Effector memory CD8-positive, alpha-beta T cell (primary cell): ENCODE measurements at regions not wholly inside any gene's neighbourhood (a gene's known extent, or its start where the extent isn't known, plus 50 kb on each side); places are given as distances from the start of the nearest gene placed in this dataset.

Experiments
- ATAC-seq: fragments of 150-1000 bp; cut with Tn5 transposase; replicated peaks from 2 replicates; pipeline ENCODE4 v1.10.0; 2021; ENCODE audit warnings: mild to moderate bottlenecking, moderate library complexity
- DNase-seq, 3 experiments: peaks; one replicate each; pipeline ENCODE4 v3.0.0; 2021
- H3K27ac Mint-ChIP-seq, 2 donors: one replicate each; pipeline ENCODE4 v1.8.0; 2022; ENCODE audit warnings: mild to moderate bottlenecking in 2 of 2, mixed read lengths in 2 of 2, moderate library complexity in 2 of 2
- H3K27me3 Mint-ChIP-seq, 2 donors: one replicate each; pipeline ENCODE4 v1.8.0; 2022; ENCODE audit warnings: mixed read lengths in 2 of 2
- H3K36me3 Mint-ChIP-seq: one replicate; pipeline ENCODE4 v1.8.0; 2022; ENCODE audit warnings: mild to moderate bottlenecking, moderate library complexity, mixed read lengths; ENCODE audit not compliant: insufficient read depth
- H3K4me1 Mint-ChIP-seq, 2 donors: one replicate each; pipeline ENCODE4 v1.8.0; 2022; ENCODE audit warnings: low read depth in 2 of 2, mixed read lengths in 2 of 2
- H3K4me3 Mint-ChIP-seq, 2 donors: one replicate each; pipeline ENCODE4 v1.8.0; 2022; ENCODE audit warnings: mild to moderate bottlenecking in 2 of 2, mixed read lengths in 2 of 2, moderate library complexity in 2 of 2
- H3K9me3 Mint-ChIP-seq, 2 donors: one replicate each; pipeline ENCODE4 v1.8.0; 2022; ENCODE audit warnings: mixed read lengths in 2 of 2

- Mint-ChIP-seq H3K9me3 (peaks cover 8 to 14% of the 10 kb centered on the region in 2 donors), H3K4me3 (no peak overlapping the region), H3K27ac (no peak overlapping the region), H3K36me3 (no peaks in the 10 kb centered on the region), H3K4me1 (no peaks in the 10 kb centered on the region), H3K27me3 (no peaks in the 10 kb centered on the region)
- ATAC-seq (no peak), DNase-seq (no peak)
Observed at GRCh38 chr17:53141731-53142130, 681.0 kb upstream of the KIF2B start.

GRCh38 chr17:53141280-53141679 is 681.4 kb upstream of the KIF2B start:
- no peaks in the 10 kb centered on the region for H3K27me3 Mint-ChIP-seq
- no peak for DNase-seq
- H3K27ac Mint-ChIP-seq: no peak overlapping the region
- H3K36me3 Mint-ChIP-seq: no peaks in the 10 kb centered on the region
- peaks cover 8 to 13% of the 10 kb centered on the region in 2 donors for H3K9me3 Mint-ChIP-seq
- no peak overlapping the region for H3K4me3 Mint-ChIP-seq
- H3K4me1 Mint-ChIP-seq: no peaks in the 10 kb centered on the region
- ATAC-seq: no peak

- Mint-ChIP-seq H3K27me3 (no peaks in the 10 kb centered on the region), H3K36me3 (no peaks in the 10 kb centered on the region), H3K9me3 (peaks cover 8 to 9% of the 10 kb centered on the region in 2 donors), H3K4me1 (no peaks in the 10 kb centered on the region), H3K27ac (no peak overlapping the region), H3K4me3 (no peak overlapping the region)
- DNase-seq (no peak), ATAC-seq (no peak)
Observed at GRCh38 chr17:53137869-53138268, 684.9 kb upstream of the KIF2B start.

- no peaks in the 10 kb centered on the region for H3K36me3 Mint-ChIP-seq
- no peak for ATAC-seq
- H3K27ac Mint-ChIP-seq: no peak overlapping the region
- no peaks in the 10 kb centered on the region for H3K4me1 Mint-ChIP-seq
- no peak for DNase-seq
- H3K4me3 Mint-ChIP-seq: no peak overlapping the region
- H3K9me3 Mint-ChIP-seq: peaks cover 3 to 8% of the 10 kb centered on the region in 2 donors
- no peaks in the 10 kb centered on the region for H3K27me3 Mint-ChIP-seq
Observed at GRCh38 chr17:53135969-53136368, 686.8 kb upstream of the KIF2B start.

GRCh38 chr17:53134548-53134947 is 688.2 kb upstream of the KIF2B start:
- DNase-seq: no peak
- H3K4me1 Mint-ChIP-seq: no peaks in the 10 kb centered on the region
- ATAC-seq: no peak

GRCh38 chr17:53133876-53134275 is 688.9 kb upstream of the KIF2B start:
- Mint-ChIP-seq H3K4me1 (no peaks in the 10 kb centered on the region), H3K27me3 (no peaks in the 10 kb centered on the region), H3K9me3 (peaks cover 3 to 8% of the 10 kb centered on the region in 2 donors), H3K4me3 (no peak overlapping the region), H3K36me3 (no peaks in the 10 kb centered on the region), H3K27ac (no peak overlapping the region)
- ATAC-seq (no peak), DNase-seq (no peak)

More at GRCh38 chr17:53134548-53134947, 688.2 kb upstream of the KIF2B start:
- no peaks in the 10 kb centered on the region for H3K27me3 Mint-ChIP-seq
- H3K4me3 Mint-ChIP-seq: no peak overlapping the region
- H3K36me3 Mint-ChIP-seq: no peaks in the 10 kb centered on the region
- H3K9me3 Mint-ChIP-seq: peaks cover 3 to 8% of the 10 kb centered on the region in 2 donors
- no peak overlapping the region for H3K27ac Mint-ChIP-seq

- ATAC-seq (no peak), DNase-seq (no peak)
- no peaks in the 10 kb centered on the region for H3K27me3 Mint-ChIP-seq
- peaks cover 0 to 2% of the 10 kb centered on the region in 2 donors for H3K9me3 Mint-ChIP-seq
- H3K27ac Mint-ChIP-seq: no peak overlapping the region
- H3K36me3 Mint-ChIP-seq: no peaks in the 10 kb centered on the region
- H3K4me3 Mint-ChIP-seq: no peak overlapping the region
- H3K4me1 Mint-ChIP-seq: no peaks in the 10 kb centered on the region
Observed at GRCh38 chr17:53129863-53130262, 692.9 kb upstream of the KIF2B start.

GRCh38 chr17:53127331-53127730 is 695.4 kb upstream of the KIF2B start:
- Mint-ChIP-seq H3K36me3 (no peaks in the 10 kb centered on the region), H3K27ac (no peak overlapping the region), H3K9me3 (peaks cover 0 to 2% of the 10 kb centered on the region in 2 donors), H3K4me1 (no peaks in the 10 kb centered on the region), H3K27me3 (no peaks in the 10 kb centered on the region), H3K4me3 (no peak overlapping the region)
- ATAC-seq (no peak), DNase-seq (no peak)

GRCh38 chr17:53122966-53123365 is 699.8 kb upstream of the KIF2B start:
- DNase-seq (no peak), ATAC-seq (no peak)
- Mint-ChIP-seq H3K27ac (no peak overlapping the region), H3K27me3 (no peaks in the 10 kb centered on the region), H3K4me3 (no peak overlapping the region), H3K36me3 (no peaks in the 10 kb centered on the region), H3K4me1 (no peaks in the 10 kb centered on the region), H3K9me3 (peaks cover 0 to 10% of the 10 kb centered on the region in 2 donors)

- DNase-seq: no peak
Observed at GRCh38 chr17:53119773-53120172, 703.0 kb upstream of the KIF2B start.

GRCh38 chr17:53118948-53119347 is 703.8 kb upstream of the KIF2B start:
- no peak overlapping the region for H3K27ac Mint-ChIP-seq
- H3K4me1 Mint-ChIP-seq: no peaks in the 10 kb centered on the region
- no peak overlapping the region for H3K4me3 Mint-ChIP-seq
- DNase-seq: no peak
- no peaks in the 10 kb centered on the region for H3K36me3 Mint-ChIP-seq
- H3K27me3 Mint-ChIP-seq: no peaks in the 10 kb centered on the region
- peaks cover 3 to 10% of the 10 kb centered on the region in 2 donors for H3K9me3 Mint-ChIP-seq
- no peak for ATAC-seq

More at GRCh38 chr17:53119773-53120172, 703.0 kb upstream of the KIF2B start:
- Mint-ChIP-seq H3K27ac (no peak overlapping the region), H3K27me3 (no peaks in the 10 kb centered on the region), H3K36me3 (no peaks in the 10 kb centered on the region), H3K9me3 (peaks cover 3 to 10% of the 10 kb centered on the region in 2 donors), H3K4me1 (no peaks in the 10 kb centered on the region), H3K4me3 (no peak overlapping the region)
- ATAC-seq: no peak

- Mint-ChIP-seq H3K4me1 (no peaks in the 10 kb centered on the region), H3K36me3 (no peaks in the 10 kb centered on the region), H3K27me3 (no peaks in the 10 kb centered on the region), H3K27ac (no peak overlapping the region), H3K4me3 (no peak overlapping the region), H3K9me3 (peaks cover 15 to 25% of the 10 kb centered on the region in 2 donors)
- DNase-seq: no peak
- no peak for ATAC-seq
Observed at GRCh38 chr17:53106886-53107285, 715.8 kb upstream of the KIF2B start.

- Mint-ChIP-seq H3K27ac (no peak overlapping the region), H3K9me3 (peaks cover 13 to 18% of the 10 kb centered on the region in 2 donors), H3K4me3 (no peak overlapping the region), H3K4me1 (no peaks in the 10 kb centered on the region), H3K27me3 (no peaks in the 10 kb centered on the region), H3K36me3 (no peaks in the 10 kb centered on the region)
- DNase-seq (no peak), ATAC-seq (no peak)
Observed at GRCh38 chr17:53101706-53102105, 721.0 kb upstream of the KIF2B start.

- Mint-ChIP-seq H3K27ac (no peak overlapping the region), H3K4me1 (no peaks in the 10 kb centered on the region), H3K27me3 (no peaks in the 10 kb centered on the region), H3K4me3 (no peak overlapping the region), H3K9me3 (peaks cover 18 to 22% of the 10 kb centered on the region in 2 donors), H3K36me3 (no peaks in the 10 kb centered on the region)
- DNase-seq (no peak), ATAC-seq (no peak)
Observed at GRCh38 chr17:53100126-53100525, 722.6 kb upstream of the KIF2B start.

GRCh38 chr17:53093391-53093790 is 729.3 kb upstream of the KIF2B start:
- Mint-ChIP-seq H3K4me1 (no peaks in the 10 kb centered on the region), H3K36me3 (no peaks in the 10 kb centered on the region), H3K27ac (no peak overlapping the region), H3K27me3 (no peaks in the 10 kb centered on the region), H3K9me3 (peaks cover 6 to 11% of the 10 kb centered on the region in 2 donors), H3K4me3 (no peak overlapping the region)
- ATAC-seq (no peak), DNase-seq (no peak)
